GM20000 (cell line): ENCODE measurements at regions not wholly inside any gene's neighbourhood (a gene's known extent, or its start where the extent isn't known, plus 50 kb on each side); places are given as distances from the start of the nearest gene placed in this dataset.

Experiments used
- DNase-seq: peaks from one replicate; pipeline ENCODE4 v3.0.0; 2012; ENCODE audit warnings: low spot score
- TF ChIP-seq, protein P1 (sequence below): IDR thresholded peaks from 2 replicates; pipeline ENCODE4 v1.5.1; 2012; ENCODE audit warnings: mild to moderate bottlenecking, control low read depth; ENCODE audit errors: extremely low read depth, missing control alignments

DNA sequence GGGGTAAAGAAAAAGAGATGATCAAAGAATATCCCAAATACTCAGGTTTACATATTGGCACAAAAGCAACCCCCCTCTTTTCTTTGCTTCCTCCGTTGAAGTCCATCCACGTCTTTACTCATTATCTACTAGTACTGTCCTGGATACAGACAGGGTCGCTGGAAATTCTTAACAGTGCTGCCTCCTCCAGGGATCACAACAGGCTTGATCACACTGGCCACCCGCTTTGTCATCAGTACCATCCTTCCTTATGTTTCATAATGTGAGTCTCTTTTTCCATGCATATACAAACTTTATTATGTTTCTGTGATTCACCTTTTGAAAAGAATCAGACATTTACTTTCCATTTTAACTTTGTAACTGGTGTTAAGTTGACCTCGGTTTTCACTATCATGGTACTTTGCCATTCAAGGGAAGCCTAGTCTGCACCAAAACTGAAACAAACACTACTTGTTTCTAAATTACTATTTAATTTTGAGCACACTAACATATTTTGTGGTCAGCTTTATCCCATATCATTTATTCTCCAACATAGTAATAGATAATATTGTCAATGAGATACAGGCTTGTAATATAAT, 387.5 kb upstream of the PPP1R2C start:
- TF ChIP-seq, protein P1, sequence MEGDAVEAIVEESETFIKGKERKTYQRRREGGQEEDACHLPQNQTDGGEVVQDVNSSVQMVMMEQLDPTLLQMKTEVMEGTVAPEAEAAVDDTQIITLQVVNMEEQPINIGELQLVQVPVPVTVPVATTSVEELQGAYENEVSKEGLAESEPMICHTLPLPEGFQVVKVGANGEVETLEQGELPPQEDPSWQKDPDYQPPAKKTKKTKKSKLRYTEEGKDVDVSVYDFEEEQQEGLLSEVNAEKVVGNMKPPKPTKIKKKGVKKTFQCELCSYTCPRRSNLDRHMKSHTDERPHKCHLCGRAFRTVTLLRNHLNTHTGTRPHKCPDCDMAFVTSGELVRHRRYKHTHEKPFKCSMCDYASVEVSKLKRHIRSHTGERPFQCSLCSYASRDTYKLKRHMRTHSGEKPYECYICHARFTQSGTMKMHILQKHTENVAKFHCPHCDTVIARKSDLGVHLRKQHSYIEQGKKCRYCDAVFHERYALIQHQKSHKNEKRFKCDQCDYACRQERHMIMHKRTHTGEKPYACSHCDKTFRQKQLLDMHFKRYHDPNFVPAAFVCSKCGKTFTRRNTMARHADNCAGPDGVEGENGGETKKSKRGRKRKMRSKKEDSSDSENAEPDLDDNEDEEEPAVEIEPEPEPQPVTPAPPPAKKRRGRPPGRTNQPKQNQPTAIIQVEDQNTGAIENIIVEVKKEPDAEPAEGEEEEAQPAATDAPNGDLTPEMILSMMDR, result no peak
- DNase-seq, result no peak

DNA sequence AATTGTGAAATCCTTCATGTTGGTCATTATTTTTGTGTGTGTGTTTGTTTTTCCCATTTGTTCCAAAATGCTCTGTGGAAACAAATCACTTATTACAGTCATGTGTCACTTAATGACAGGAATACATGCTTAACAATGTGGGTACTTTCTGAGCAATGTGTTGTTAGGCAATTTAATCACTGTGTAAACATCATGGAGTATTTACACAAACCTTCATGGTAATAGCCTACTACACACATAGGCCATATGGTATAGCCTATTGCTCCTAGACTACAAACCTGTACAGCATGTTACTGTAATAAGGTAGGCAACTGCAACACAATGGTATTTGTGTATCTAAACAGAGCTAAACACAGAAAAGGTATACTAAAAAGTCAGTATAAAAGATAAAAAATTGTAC, 388.9 kb upstream of the PPP1R2C start:
- TF ChIP-seq, protein P1, result no peak
- DNase-seq, result no peak

DNA sequence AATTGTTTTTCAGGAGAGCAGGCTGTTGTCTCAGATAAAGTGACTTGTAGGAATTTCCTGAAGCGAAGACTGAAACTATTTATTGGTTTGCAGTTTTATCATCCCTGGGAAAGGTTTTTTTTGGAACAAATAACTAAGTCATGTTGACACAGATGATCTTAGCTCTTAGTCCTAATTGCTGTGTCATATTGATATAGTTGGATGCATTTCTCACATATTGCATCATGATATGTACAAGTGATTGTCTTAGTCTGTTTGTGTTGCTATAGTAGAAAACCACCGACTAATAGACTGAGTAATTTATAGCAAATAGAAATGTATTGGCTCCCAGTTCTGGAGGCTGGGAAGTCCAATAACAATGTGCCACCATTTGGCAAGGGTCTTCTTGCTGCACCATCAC, 397.5 kb upstream of the PPP1R2C start:
- TF ChIP-seq, protein P1, result no peak

DNA sequence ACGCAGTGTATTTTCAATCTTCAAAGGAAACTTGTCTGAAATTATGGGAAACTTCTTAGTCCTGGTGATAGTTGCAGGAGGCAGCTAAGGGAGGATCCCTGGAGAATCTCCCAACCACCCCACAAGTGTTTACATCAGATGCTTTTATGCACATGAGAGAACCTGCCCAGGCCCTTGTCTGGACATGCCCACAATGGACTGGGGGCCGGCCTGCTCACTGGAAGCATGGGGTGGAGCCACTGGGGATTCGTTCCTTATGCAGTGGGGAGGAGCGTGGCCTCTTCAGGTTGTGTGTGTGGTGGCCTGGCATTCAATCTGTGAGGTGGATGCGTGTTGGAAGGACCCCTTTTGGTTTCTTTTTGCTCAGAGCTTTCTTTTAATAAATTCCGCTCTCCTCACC, 398.7 kb upstream of the PPP1R2C start:
- DNase-seq, result no peak

More for the DNA sequence above, 397.5 kb upstream of the PPP1R2C start:
- DNase-seq, result no peak

DNA sequence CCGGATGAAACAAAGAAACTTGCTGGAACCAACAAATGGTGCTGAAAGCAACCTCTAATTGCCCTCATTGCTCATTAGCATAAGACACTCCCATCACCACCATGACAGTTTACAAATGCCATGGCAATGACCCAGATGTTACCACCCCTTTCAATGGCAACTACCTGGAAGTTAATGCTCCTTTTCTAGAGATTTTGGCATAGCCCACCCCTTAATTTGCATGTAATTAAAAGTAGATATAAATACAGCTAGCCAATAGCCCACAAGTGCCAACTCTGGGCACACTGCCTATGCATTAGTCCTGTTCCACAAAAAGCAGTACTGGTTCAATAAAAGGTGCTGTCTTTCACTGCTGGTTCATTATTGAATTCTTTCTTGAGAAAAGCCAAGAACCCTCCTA, 410.3 kb upstream of the PPP1R2C start:
- TF ChIP-seq, protein P1, result no peak

More for the DNA sequence above, 398.7 kb upstream of the PPP1R2C start:
- TF ChIP-seq, protein P1, result no peak

DNA sequence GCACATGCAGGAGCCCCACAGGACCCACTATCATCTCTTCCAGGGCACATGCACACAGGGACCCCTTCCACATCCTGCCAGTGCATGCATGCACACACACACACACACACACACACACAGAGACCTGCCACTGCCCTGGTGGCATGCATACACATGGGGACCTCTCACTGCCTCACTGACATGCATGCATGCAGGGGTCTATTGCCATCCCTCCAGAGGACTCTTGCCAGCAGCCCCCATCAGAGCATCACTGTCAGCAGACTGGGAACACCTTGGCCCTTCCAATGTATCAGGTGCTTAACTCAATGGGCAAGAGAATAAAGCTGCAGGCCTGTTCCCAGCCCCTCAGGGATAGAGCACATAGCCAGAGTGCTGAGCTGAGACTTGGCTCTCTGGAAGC, 433.6 kb upstream of the PPP1R2C start:
- DNase-seq, result no peak
- TF ChIP-seq, protein P1, result no peak

More for the DNA sequence above, 410.3 kb upstream of the PPP1R2C start:
- DNase-seq, result no peak

DNA sequence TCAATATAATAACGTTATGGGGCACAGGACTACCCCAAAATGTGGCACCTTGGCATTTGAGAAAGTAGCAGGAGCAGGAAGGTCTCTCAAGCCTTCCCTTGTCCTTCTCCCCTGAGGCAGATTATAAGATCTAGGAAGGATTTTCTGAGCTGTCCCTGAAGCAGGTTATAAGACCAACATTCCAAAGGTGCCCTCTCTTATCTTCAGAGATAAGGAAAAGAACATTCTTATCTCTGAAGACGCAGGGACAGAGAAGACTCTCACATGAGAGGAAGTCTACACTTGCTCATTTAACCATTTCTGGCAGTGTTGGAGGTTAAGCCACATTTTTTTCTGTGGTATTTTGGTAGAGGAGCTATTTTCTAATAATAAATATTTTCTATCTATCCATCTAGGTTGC, 437.9 kb upstream of the MAOA start:
- TF ChIP-seq, protein P1, result no peak
- no peak for DNase-seq
